ENCODE measurements at regions not wholly inside any gene's neighbourhood (a gene's known extent, or its start where the extent isn't known, plus 50 kb on each side); places are given as distances from the start of the nearest gene placed in this dataset.

DNA sequence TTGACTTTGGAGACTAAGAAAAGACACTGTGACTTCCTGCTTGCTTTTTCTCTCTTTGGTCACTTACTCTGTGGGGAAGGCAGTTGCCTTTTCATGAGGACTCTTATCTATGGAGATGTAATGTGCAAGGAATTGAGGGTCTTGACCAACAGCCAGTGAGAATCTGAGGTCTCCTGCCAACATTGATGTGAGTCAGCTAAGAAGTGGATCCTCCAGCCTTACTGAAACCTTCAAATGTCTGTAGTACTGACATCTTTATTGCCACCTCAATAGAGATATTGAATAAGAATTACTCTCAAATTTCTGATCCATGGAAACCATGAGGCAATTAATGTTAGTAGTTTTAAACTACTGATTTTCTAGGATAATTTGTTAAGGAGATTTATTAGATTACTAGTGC lies 598.4 kb downstream of the ADGRL2 start:
- Mint-ChIP-seq H3K9me3 (ENCODE audit: unreplicated experiment) (no peaks in the 10 kb centered on the region), H3K27me3 (ENCODE audit: unreplicated experiment) (no peaks in the 10 kb centered on the region), H3K36me3 (ENCODE audit: unreplicated experiment) (no peaks in the 10 kb centered on the region), H3K4me3 (ENCODE audit: unreplicated experiment) (no peak overlapping the region), H3K4me1 (ENCODE audit: unreplicated experiment) (no peaks in the 10 kb centered on the region), H3K27ac (ENCODE audit: unreplicated experiment) (no peak overlapping the region)
- no peak for DNase-seq (ENCODE audit: extremely low spot score, unreplicated experiment)
- TF ChIP-seq CTCF (IDR thresholded peaks at IDR 0.05): no peak

DNA sequence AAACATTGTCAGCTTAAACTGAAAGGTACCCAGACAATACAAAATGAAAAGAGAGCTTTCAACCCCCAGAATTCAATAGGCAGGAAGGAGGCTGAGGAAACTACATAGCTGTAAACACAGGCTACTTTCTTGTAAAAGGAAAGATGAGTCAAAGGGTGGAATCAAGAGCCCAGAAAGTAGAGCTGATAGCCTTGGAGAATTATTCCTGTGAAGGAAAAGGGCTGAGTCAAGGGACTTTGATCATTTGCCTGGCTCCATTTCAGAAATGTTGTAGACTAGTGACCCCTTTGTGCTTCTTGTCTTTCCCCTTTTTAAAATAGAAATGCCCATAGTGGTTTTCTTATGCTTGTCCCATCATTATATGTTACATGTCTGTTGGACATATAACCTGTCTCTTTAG lies 597.6 kb downstream of the ADGRL2 start:
- Mint-ChIP-seq H3K9me3 (ENCODE audit: unreplicated experiment) (no peaks in the 10 kb centered on the region), H3K27me3 (ENCODE audit: unreplicated experiment) (no peaks in the 10 kb centered on the region), H3K4me1 (ENCODE audit: unreplicated experiment) (no peaks in the 10 kb centered on the region), H3K27ac (ENCODE audit: unreplicated experiment) (no peak overlapping the region), H3K36me3 (ENCODE audit: unreplicated experiment) (no peaks in the 10 kb centered on the region), H3K4me3 (ENCODE audit: unreplicated experiment) (no peak overlapping the region)
- DNase-seq (ENCODE audit: extremely low spot score, unreplicated experiment): no peak
- TF ChIP-seq CTCF (IDR thresholded peaks at IDR 0.05): no peak

DNA sequence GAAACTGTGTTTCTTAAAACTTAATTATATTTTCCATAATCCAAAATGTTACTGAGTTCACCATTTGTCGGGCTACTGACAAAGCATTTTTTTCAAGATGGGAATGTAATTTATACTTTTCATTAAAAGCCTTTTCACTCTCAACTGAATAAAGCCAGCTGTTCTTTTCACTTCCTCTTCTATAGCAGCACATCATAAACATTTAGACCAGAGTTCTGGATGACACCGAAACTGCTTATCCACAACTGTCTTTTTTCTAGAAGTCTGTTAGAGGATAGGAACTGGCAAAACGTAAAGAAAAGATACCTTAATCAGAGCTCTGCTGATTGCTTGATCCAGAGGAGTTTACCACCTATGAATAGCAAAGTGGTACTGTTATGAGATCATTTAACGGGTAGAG lies 594.7 kb downstream of the ADGRL2 start:
- no peak overlapping the region for H3K27ac Mint-ChIP-seq (ENCODE audit: unreplicated experiment)
- peaks cover 16% of the 10 kb centered on the region for H3K4me1 Mint-ChIP-seq (ENCODE audit: unreplicated experiment)
- no peak for TF ChIP-seq CTCF (IDR thresholded peaks at IDR 0.05)
- H3K36me3 Mint-ChIP-seq (ENCODE audit: unreplicated experiment): no peaks in the 10 kb centered on the region
- no peaks in the 10 kb centered on the region for H3K27me3 Mint-ChIP-seq (ENCODE audit: unreplicated experiment)
- H3K4me3 Mint-ChIP-seq (ENCODE audit: unreplicated experiment): no peak overlapping the region
- DNase-seq (ENCODE audit: extremely low spot score, unreplicated experiment): no peak
- no peaks in the 10 kb centered on the region for H3K9me3 Mint-ChIP-seq (ENCODE audit: unreplicated experiment)

DNA sequence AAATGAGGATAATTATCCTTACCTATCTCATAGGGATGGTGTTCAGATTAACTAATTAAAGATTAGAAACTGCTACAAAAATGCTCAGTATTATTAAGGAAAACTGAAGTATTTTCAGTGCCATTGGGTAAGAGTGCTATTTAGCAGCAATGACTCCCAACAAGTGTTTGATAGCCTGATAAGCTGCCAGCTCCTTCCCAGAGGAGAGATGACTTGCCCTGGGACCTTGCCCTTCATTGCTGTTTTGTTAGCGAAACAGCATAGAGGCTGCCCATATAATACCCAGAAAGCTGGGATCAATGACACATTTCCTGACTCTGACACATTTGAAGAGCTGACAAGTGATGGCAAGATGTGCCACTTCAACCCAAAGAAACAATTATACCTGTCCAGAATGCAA lies 592.2 kb downstream of the ADGRL2 start:
- no peak for DNase-seq (ENCODE audit: extremely low spot score, unreplicated experiment)
- Mint-ChIP-seq H3K27ac (ENCODE audit: unreplicated experiment) (no peak overlapping the region), H3K4me1 (ENCODE audit: unreplicated experiment) (peaks cover 16% of the 10 kb centered on the region), H3K36me3 (ENCODE audit: unreplicated experiment) (no peaks in the 10 kb centered on the region), H3K4me3 (ENCODE audit: unreplicated experiment) (no peak overlapping the region), H3K27me3 (ENCODE audit: unreplicated experiment) (no peaks in the 10 kb centered on the region), H3K9me3 (ENCODE audit: unreplicated experiment) (no peaks in the 10 kb centered on the region)
- TF ChIP-seq CTCF (IDR thresholded peaks at IDR 0.05): no peak

- peaks cover 16% of the 10 kb centered on the region for H3K4me1 Mint-ChIP-seq (ENCODE audit: unreplicated experiment)
- H3K4me3 Mint-ChIP-seq (ENCODE audit: unreplicated experiment): no peak overlapping the region
- H3K27me3 Mint-ChIP-seq (ENCODE audit: unreplicated experiment): no peaks in the 10 kb centered on the region
- H3K9me3 Mint-ChIP-seq (ENCODE audit: unreplicated experiment): no peaks in the 10 kb centered on the region
- no peak overlapping the region for H3K27ac Mint-ChIP-seq (ENCODE audit: unreplicated experiment)
- TF ChIP-seq CTCF (IDR thresholded peaks at IDR 0.05): no peak
- H3K36me3 Mint-ChIP-seq (ENCODE audit: unreplicated experiment): no peaks in the 10 kb centered on the region
- DNase-seq (ENCODE audit: extremely low spot score, unreplicated experiment): no peak
These were observed 591.8 kb downstream of the ADGRL2 start for GRCh38 chr1:82392513-82392912.

Measured in osteocyte (in vitro differentiated cells).